ENCODE measurements at regions not wholly inside any gene's neighbourhood (a gene's known extent, or its start where the extent isn't known, plus 50 kb on each side); places are given as distances from the start of the nearest gene placed in this dataset.

GRCh38 chr7:136326045-136326609 is 349.0 kb upstream of the MTPN start:
- no CpG with 5 or more reads among the region's 4 CpGs for WGBS (ENCODE audit: insufficient coverage)
- DNase-seq (ENCODE audit: low read depth in 4 of 6, low spot score in 6 of 6): peak in 1 of 6 donors; percentile 68
- Histone ChIP-seq H3K27ac (ENCODE audit: low read depth, low read length) (no peak overlapping the region), H3K36me3 (ENCODE audit: control insufficient read depth, insufficient read depth, low read length) (no peaks in the 10 kb centered on the region), H3K4me3 (ENCODE audit: low read depth, low read length) (no peak overlapping the region), H3K4me1 (ENCODE audit: control insufficient read depth, insufficient read depth, low read length) (no peaks in the 10 kb centered on the region), H3K9me3 (ENCODE audit: control insufficient read depth, insufficient read depth, low read length) (no peaks in the 10 kb centered on the region), H3K27me3 (ENCODE audit: control insufficient read depth, insufficient read depth, low read length) (no peaks in the 10 kb centered on the region)

- no CpG with 5 or more reads among the region's 2 CpGs for WGBS (ENCODE audit: insufficient coverage)
- Histone ChIP-seq H3K27ac (ENCODE audit: low read depth, low read length) (no peak overlapping the region), H3K4me1 (ENCODE audit: control insufficient read depth, insufficient read depth, low read length) (no peaks in the 10 kb centered on the region), H3K4me3 (ENCODE audit: low read depth, low read length) (no peak overlapping the region), H3K27me3 (ENCODE audit: control insufficient read depth, insufficient read depth, low read length) (no peaks in the 10 kb centered on the region), H3K9me3 (ENCODE audit: control insufficient read depth, insufficient read depth, low read length) (no peaks in the 10 kb centered on the region), H3K36me3 (ENCODE audit: control insufficient read depth, insufficient read depth, low read length) (no peaks in the 10 kb centered on the region)
- peak in 1 of 6 donors; percentile 12 for DNase-seq (ENCODE audit: low read depth in 4 of 6, low spot score in 6 of 6)
Observed at GRCh38 chr7:136325578-136325977, 348.4 kb upstream of the MTPN start.

- Histone ChIP-seq H3K9me3 (ENCODE audit: control insufficient read depth, insufficient read depth, low read length) (no peaks in the 10 kb centered on the region), H3K4me1 (ENCODE audit: control insufficient read depth, insufficient read depth, low read length) (no peaks in the 10 kb centered on the region), H3K4me3 (ENCODE audit: low read depth, low read length) (no peak overlapping the region), H3K27me3 (ENCODE audit: control insufficient read depth, insufficient read depth, low read length) (no peaks in the 10 kb centered on the region), H3K27ac (ENCODE audit: low read depth, low read length) (no peak overlapping the region), H3K36me3 (ENCODE audit: control insufficient read depth, insufficient read depth, low read length) (no peaks in the 10 kb centered on the region)
- no CpG with 5 or more reads among the region's 2 CpGs for WGBS (ENCODE audit: insufficient coverage)
- no peak for DNase-seq (ENCODE audit: low read depth in 4 of 6, low spot score in 6 of 6)
Observed at GRCh38 chr7:136325027-136325426, 347.9 kb upstream of the MTPN start.

- no peaks in the 10 kb centered on the region for H3K4me1 ChIP-seq (ENCODE audit: control insufficient read depth, insufficient read depth, low read length)
- H3K9me3 ChIP-seq (ENCODE audit: control insufficient read depth, insufficient read depth, low read length): no peaks in the 10 kb centered on the region
- no peak overlapping the region for H3K27ac ChIP-seq (ENCODE audit: low read depth, low read length)
- no peaks in the 10 kb centered on the region for H3K36me3 ChIP-seq (ENCODE audit: control insufficient read depth, insufficient read depth, low read length)
- no peak overlapping the region for H3K4me3 ChIP-seq (ENCODE audit: low read depth, low read length)
- H3K27me3 ChIP-seq (ENCODE audit: control insufficient read depth, insufficient read depth, low read length): no peaks in the 10 kb centered on the region
- no peak for DNase-seq (ENCODE audit: low read depth in 4 of 6, low spot score in 6 of 6)
- 75% methylated on average over 3 of the region's 4 CpGs for WGBS (ENCODE audit: insufficient coverage)
Observed at GRCh38 chr7:136324073-136324704, 347.0 kb upstream of the MTPN start.

- Histone ChIP-seq H3K4me3 (ENCODE audit: low read depth, low read length) (no peak overlapping the region), H3K27ac (ENCODE audit: low read depth, low read length) (no peak overlapping the region), H3K4me1 (ENCODE audit: control insufficient read depth, insufficient read depth, low read length) (no peaks in the 10 kb centered on the region), H3K27me3 (ENCODE audit: control insufficient read depth, insufficient read depth, low read length) (no peaks in the 10 kb centered on the region), H3K9me3 (ENCODE audit: control insufficient read depth, insufficient read depth, low read length) (no peaks in the 10 kb centered on the region), H3K36me3 (ENCODE audit: control insufficient read depth, insufficient read depth, low read length) (no peaks in the 10 kb centered on the region)
- DNase-seq (ENCODE audit: low read depth in 4 of 6, low spot score in 6 of 6): no peak
- WGBS (ENCODE audit: insufficient coverage): no CpG with 5 or more reads among the region's 1 CpG
Observed at GRCh38 chr7:136312592-136312991, 335.4 kb upstream of the MTPN start.

- DNase-seq (ENCODE audit: low read depth in 4 of 6, low spot score in 6 of 6): no peak
- WGBS (ENCODE audit: insufficient coverage): no CpG with 5 or more reads among the region's 1 CpG
- no peak overlapping the region for H3K4me3 ChIP-seq (ENCODE audit: low read depth, low read length)
- no peaks in the 10 kb centered on the region for H3K36me3 ChIP-seq (ENCODE audit: control insufficient read depth, insufficient read depth, low read length)
- no peaks in the 10 kb centered on the region for H3K4me1 ChIP-seq (ENCODE audit: control insufficient read depth, insufficient read depth, low read length)
- H3K9me3 ChIP-seq (ENCODE audit: control insufficient read depth, insufficient read depth, low read length): peaks cover under 1% of the 10 kb centered on the region
- no peaks in the 10 kb centered on the region for H3K27me3 ChIP-seq (ENCODE audit: control insufficient read depth, insufficient read depth, low read length)
- no peak overlapping the region for H3K27ac ChIP-seq (ENCODE audit: low read depth, low read length)
Observed at GRCh38 chr7:136309407-136309806, 332.2 kb upstream of the MTPN start.

GRCh38 chr7:136308230-136308629 is 331.1 kb upstream of the MTPN start:
- Histone ChIP-seq H3K36me3 (ENCODE audit: control insufficient read depth, insufficient read depth, low read length) (no peaks in the 10 kb centered on the region), H3K9me3 (ENCODE audit: control insufficient read depth, insufficient read depth, low read length) (peaks cover 3% of the 10 kb centered on the region), H3K4me3 (ENCODE audit: low read depth, low read length) (no peak overlapping the region), H3K27me3 (ENCODE audit: control insufficient read depth, insufficient read depth, low read length) (no peaks in the 10 kb centered on the region), H3K27ac (ENCODE audit: low read depth, low read length) (no peak overlapping the region), H3K4me1 (ENCODE audit: control insufficient read depth, insufficient read depth, low read length) (no peaks in the 10 kb centered on the region)
- no peak for DNase-seq (ENCODE audit: low read depth in 4 of 6, low spot score in 6 of 6)

GRCh38 chr7:136303162-136303561 is 326.0 kb upstream of the MTPN start:
- 83% methylated on average over 2 of the region's 2 CpGs for WGBS (ENCODE audit: insufficient coverage)
- no peak for DNase-seq (ENCODE audit: low read depth in 4 of 6, low spot score in 6 of 6)
- Histone ChIP-seq H3K27me3 (ENCODE audit: control insufficient read depth, insufficient read depth, low read length) (no peaks in the 10 kb centered on the region), H3K27ac (ENCODE audit: low read depth, low read length) (no peak overlapping the region), H3K4me3 (ENCODE audit: low read depth, low read length) (no peak overlapping the region), H3K36me3 (ENCODE audit: control insufficient read depth, insufficient read depth, low read length) (no peaks in the 10 kb centered on the region), H3K9me3 (ENCODE audit: control insufficient read depth, insufficient read depth, low read length) (peaks cover 3% of the 10 kb centered on the region), H3K4me1 (ENCODE audit: control insufficient read depth, insufficient read depth, low read length) (no peaks in the 10 kb centered on the region)

- Histone ChIP-seq H3K27ac (ENCODE audit: low read depth, low read length) (no peak overlapping the region), H3K27me3 (ENCODE audit: control insufficient read depth, insufficient read depth, low read length) (no peaks in the 10 kb centered on the region), H3K9me3 (ENCODE audit: control insufficient read depth, insufficient read depth, low read length) (peaks cover 3% of the 10 kb centered on the region), H3K36me3 (ENCODE audit: control insufficient read depth, insufficient read depth, low read length) (no peaks in the 10 kb centered on the region), H3K4me1 (ENCODE audit: control insufficient read depth, insufficient read depth, low read length) (no peaks in the 10 kb centered on the region), H3K4me3 (ENCODE audit: low read depth, low read length) (no peak overlapping the region)
- no CpG with 5 or more reads among the region's 1 CpG for WGBS (ENCODE audit: insufficient coverage)
- no peak for DNase-seq (ENCODE audit: low read depth in 4 of 6, low spot score in 6 of 6)
Observed at GRCh38 chr7:136302049-136302448, 324.9 kb upstream of the MTPN start.

- DNase-seq (ENCODE audit: low read depth in 4 of 6, low spot score in 6 of 6): no peak
- Histone ChIP-seq H3K27ac (ENCODE audit: low read depth, low read length) (no peak overlapping the region), H3K36me3 (ENCODE audit: control insufficient read depth, insufficient read depth, low read length) (no peaks in the 10 kb centered on the region), H3K27me3 (ENCODE audit: control insufficient read depth, insufficient read depth, low read length) (no peaks in the 10 kb centered on the region), H3K9me3 (ENCODE audit: control insufficient read depth, insufficient read depth, low read length) (no peaks in the 10 kb centered on the region), H3K4me1 (ENCODE audit: control insufficient read depth, insufficient read depth, low read length) (no peaks in the 10 kb centered on the region), H3K4me3 (ENCODE audit: low read depth, low read length) (no peak overlapping the region)
- no CpG with 5 or more reads among the region's 1 CpG for WGBS (ENCODE audit: insufficient coverage)
Observed at GRCh38 chr7:136294977-136295376, 317.8 kb upstream of the MTPN start.
